ENCODE measurements at regions not wholly inside any gene's neighbourhood (a gene's known extent, or its start where the extent isn't known, plus 50 kb on each side); places are given as distances from the start of the nearest gene placed in this dataset.

DNA sequence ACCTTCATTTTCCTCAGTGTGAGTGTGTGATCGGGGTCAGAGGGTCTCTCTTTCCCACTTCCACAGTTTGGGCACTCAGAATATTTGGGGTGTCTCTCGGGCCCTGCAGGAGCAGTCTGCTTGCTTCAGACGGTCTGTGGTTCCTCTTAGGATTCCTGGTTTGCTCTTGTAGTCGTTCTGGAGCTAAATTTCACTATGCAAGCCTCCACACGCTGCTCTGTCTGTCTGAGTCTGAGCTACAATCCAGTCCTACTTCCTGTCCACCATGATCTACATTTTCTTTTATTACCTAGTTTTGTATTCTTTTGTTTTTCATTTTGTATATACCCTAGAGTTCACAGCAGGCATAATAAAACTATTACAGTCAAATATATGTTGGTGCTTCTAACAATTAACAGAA lies 1967.3 kb upstream of the NUDT12 start:
- TF ChIP-seq, protein P1, sequence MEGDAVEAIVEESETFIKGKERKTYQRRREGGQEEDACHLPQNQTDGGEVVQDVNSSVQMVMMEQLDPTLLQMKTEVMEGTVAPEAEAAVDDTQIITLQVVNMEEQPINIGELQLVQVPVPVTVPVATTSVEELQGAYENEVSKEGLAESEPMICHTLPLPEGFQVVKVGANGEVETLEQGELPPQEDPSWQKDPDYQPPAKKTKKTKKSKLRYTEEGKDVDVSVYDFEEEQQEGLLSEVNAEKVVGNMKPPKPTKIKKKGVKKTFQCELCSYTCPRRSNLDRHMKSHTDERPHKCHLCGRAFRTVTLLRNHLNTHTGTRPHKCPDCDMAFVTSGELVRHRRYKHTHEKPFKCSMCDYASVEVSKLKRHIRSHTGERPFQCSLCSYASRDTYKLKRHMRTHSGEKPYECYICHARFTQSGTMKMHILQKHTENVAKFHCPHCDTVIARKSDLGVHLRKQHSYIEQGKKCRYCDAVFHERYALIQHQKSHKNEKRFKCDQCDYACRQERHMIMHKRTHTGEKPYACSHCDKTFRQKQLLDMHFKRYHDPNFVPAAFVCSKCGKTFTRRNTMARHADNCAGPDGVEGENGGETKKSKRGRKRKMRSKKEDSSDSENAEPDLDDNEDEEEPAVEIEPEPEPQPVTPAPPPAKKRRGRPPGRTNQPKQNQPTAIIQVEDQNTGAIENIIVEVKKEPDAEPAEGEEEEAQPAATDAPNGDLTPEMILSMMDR (IDR thresholded peaks at IDR 0.05; ENCODE audit: poor library complexity) = no peak
- TF ChIP-seq EZH2 (IDR thresholded peaks at IDR 0.05; ENCODE audit: borderline replicate concordance) = no peak
- TF ChIP-seq EZH2phosphoT487 (IDR thresholded peaks at IDR 0.05; ENCODE audit: low read depth, severe bottlenecking, unreplicated experiment) = no peak
